Osteoblast (primary cell): ENCODE measurements at regions not wholly inside any gene's neighbourhood (a gene's known extent, or its start where the extent isn't known, plus 50 kb on each side); places are given as distances from the start of the nearest gene placed in this dataset.

Experiments
- DNase-seq: peaks from one replicate; pipeline ENCODE4 v3.0.0; 2011; ENCODE audit warnings: low spot score, mixed read lengths; ENCODE audit not compliant: insufficient read length; ENCODE audit errors: missing footprints
- H2AFZ ChIP-seq: 2 replicates; pipeline ENCODE4 v1.6.0; 2011; ENCODE audit warnings: mild to moderate bottlenecking, low read length
- H3K27ac ChIP-seq: 2 replicates; pipeline ENCODE4 v1.5.1; 2011; ENCODE audit warnings: mild to moderate bottlenecking, low read depth, low read length, moderate library complexity
- H3K27me3 ChIP-seq: 2 replicates; pipeline ENCODE4 v1.6.0; 2012; ENCODE audit warnings: mild to moderate bottlenecking, control low read depth, inconsistent platforms, low read length, moderate library complexity; ENCODE audit not compliant: insufficient read depth
- H3K36me3 ChIP-seq: 2 replicates; pipeline ENCODE4 v1.5.1; 2011; ENCODE audit warnings: mild to moderate bottlenecking, low read length, control low read depth, moderate library complexity; ENCODE audit not compliant: insufficient read depth
- H3K4me1 ChIP-seq: 2 replicates; pipeline ENCODE4 v1.5.1; 2011; ENCODE audit warnings: mild to moderate bottlenecking, low read length, control low read depth, moderate library complexity; ENCODE audit not compliant: insufficient read depth
- H3K4me2 ChIP-seq: 2 replicates; pipeline ENCODE4 v1.6.0; 2011; ENCODE audit warnings: mild to moderate bottlenecking, low read length; ENCODE audit not compliant: insufficient read depth
- H3K4me3 ChIP-seq: fragments of 200-600 bp; sonication (generic); 3 replicates; pipeline ENCODE4 v1.5.1; 2012; ENCODE audit warnings: mild to moderate bottlenecking, low read length, inconsistent platforms; ENCODE audit not compliant: insufficient read depth
- H3K79me2 ChIP-seq: 2 replicates; pipeline ENCODE4 v1.6.0; 2012; ENCODE audit warnings: mild to moderate bottlenecking, low read length, control low read depth, inconsistent platforms; ENCODE audit not compliant: insufficient read depth
- H3K9me3 ChIP-seq: 2 replicates; pipeline ENCODE4 v1.5.1; 2011; ENCODE audit warnings: low read depth, low read length, control low read depth
- H4K20me1 ChIP-seq: 2 replicates; pipeline ENCODE4 v1.6.0; 2012; ENCODE audit warnings: mild to moderate bottlenecking, low read length, control low read depth; ENCODE audit not compliant: insufficient read depth
- CTCF ChIP-seq: IDR thresholded peaks from 2 replicates; pipeline ENCODE4 v1.5.1; 2011; ENCODE audit warnings: mild to moderate bottlenecking, low read depth, low read length, moderate library complexity; ENCODE audit errors: extremely low read depth

GRCh38 chr6:105781248-105781647 lies 304.9 kb upstream of the PRDM1 start:
- no peak overlapping the region for H3K4me2 ChIP-seq
- H3K4me1 ChIP-seq = no peaks in the 10 kb centered on the region
- TF ChIP-seq CTCF = no peak
- no peaks in the 10 kb centered on the region for H3K27me3 ChIP-seq
- no peaks in the 10 kb centered on the region for H3K36me3 ChIP-seq
- H3K27ac ChIP-seq = no peak overlapping the region
- no peak overlapping the region for H2AFZ ChIP-seq
- H3K9me3 ChIP-seq = no peaks in the 10 kb centered on the region
- no peaks in the 10 kb centered on the region for H3K79me2 ChIP-seq
- no peak for DNase-seq
- H3K4me3 ChIP-seq = no peak overlapping the region
- no peaks in the 10 kb centered on the region for H4K20me1 ChIP-seq

- no peak for DNase-seq
- Histone ChIP-seq H3K4me2 (no peak overlapping the region), H4K20me1 (no peaks in the 10 kb centered on the region), H3K27me3 (no peaks in the 10 kb centered on the region), H3K4me1 (no peaks in the 10 kb centered on the region), H3K9me3 (no peaks in the 10 kb centered on the region), H3K79me2 (no peaks in the 10 kb centered on the region), H2AFZ (no peak overlapping the region), H3K27ac (no peak overlapping the region), H3K4me3 (no peak overlapping the region), H3K36me3 (no peaks in the 10 kb centered on the region)
- no peak for TF ChIP-seq CTCF
Measured at GRCh38 chr6:105780146-105780860, 305.8 kb upstream of the PRDM1 start.

GRCh38 chr6:105779110-105779509 lies 307.0 kb upstream of the PRDM1 start:
- Histone ChIP-seq H3K27ac (no peak overlapping the region), H3K9me3 (no peaks in the 10 kb centered on the region), H3K4me2 (no peak overlapping the region), H3K36me3 (no peaks in the 10 kb centered on the region), H4K20me1 (no peaks in the 10 kb centered on the region), H2AFZ (no peak overlapping the region), H3K4me1 (no peaks in the 10 kb centered on the region), H3K79me2 (no peaks in the 10 kb centered on the region), H3K27me3 (no peaks in the 10 kb centered on the region), H3K4me3 (no peak overlapping the region)
- no peak for TF ChIP-seq CTCF
- DNase-seq = no peak

GRCh38 chr6:105775095-105775494 lies 311.0 kb upstream of the PRDM1 start:
- Histone ChIP-seq H3K27ac (no peak overlapping the region), H4K20me1 (no peaks in the 10 kb centered on the region), H3K36me3 (no peaks in the 10 kb centered on the region), H3K4me3 (no peak overlapping the region), H3K9me3 (no peaks in the 10 kb centered on the region), H3K79me2 (no peaks in the 10 kb centered on the region), H3K4me1 (peaks cover under 1% of the 10 kb centered on the region), H3K27me3 (no peaks in the 10 kb centered on the region), H3K4me2 (no peak overlapping the region), H2AFZ (no peak overlapping the region)
- TF ChIP-seq CTCF = no peak
- DNase-seq = no peak
